ENCODE measurements at regions not wholly inside any gene's neighbourhood (a gene's known extent, or its start where the extent isn't known, plus 50 kb on each side); places are given as distances from the start of the nearest gene placed in this dataset.

- H3K4me3 ChIP-seq (ENCODE audit: low read depth, low read length) = no peak overlapping the region
- no peak for DNase-seq
- in situ Hi-C loops (cut with HindIII; ENCODE audit: low pct_ligation_motif_present, low sequenced_read_pairs) = no loop called here
Measured at GRCh38 chrX:140206657-140207056, 241.3 kb upstream of the CXorf66 start.

GRCh38 chrX:140190441-140191108 lies 225.3 kb upstream of the CXorf66 start:
- Histone ChIP-seq H3K36me3 (replicated peaks) (no peaks in the 10 kb centered on the region), H3K27me3 (replicated peaks) (no peaks in the 10 kb centered on the region), H3K27ac (no peak overlapping the region), H3K4me3 (ENCODE audit: low read depth, low read length) (no peak overlapping the region)
- in situ Hi-C loops (cut with HindIII; ENCODE audit: low pct_ligation_motif_present, low sequenced_read_pairs) = no loop called here
- TF ChIP-seq CTCF (IDR thresholded peaks at IDR 0.05; ENCODE audit: low read depth, low read length, missing control alignments) = no peak
- no peak for DNase-seq

More at GRCh38 chrX:140206657-140207056, 241.3 kb upstream of the CXorf66 start:
- TF ChIP-seq CTCF (IDR thresholded peaks at IDR 0.05; ENCODE audit: low read depth, low read length, missing control alignments) = no peak
- no peak overlapping the region for H3K27ac ChIP-seq
- no peaks in the 10 kb centered on the region for H3K27me3 ChIP-seq (replicated peaks)
- H3K36me3 ChIP-seq (replicated peaks) = no peaks in the 10 kb centered on the region

GRCh38 chrX:140180585-140180984 lies 215.3 kb upstream of the CXorf66 start:
- TF ChIP-seq CTCF (IDR thresholded peaks at IDR 0.05; ENCODE audit: low read depth, low read length, missing control alignments) = no peak
- DNase-seq = peak; percentile 23
- Histone ChIP-seq H3K36me3 (replicated peaks) (no peaks in the 10 kb centered on the region), H3K4me3 (ENCODE audit: low read depth, low read length) (no peak overlapping the region), H3K27me3 (replicated peaks) (no peaks in the 10 kb centered on the region), H3K27ac (no peak overlapping the region)
- in situ Hi-C loops (cut with HindIII; ENCODE audit: low pct_ligation_motif_present, low sequenced_read_pairs) = no loop called here

- Histone ChIP-seq H3K27me3 (replicated peaks) (no peaks in the 10 kb centered on the region), H3K4me3 (ENCODE audit: low read depth, low read length) (no peak overlapping the region), H3K27ac (no peak overlapping the region), H3K36me3 (replicated peaks) (no peaks in the 10 kb centered on the region)
- TF ChIP-seq CTCF (IDR thresholded peaks at IDR 0.05; ENCODE audit: low read depth, low read length, missing control alignments) = no peak
- in situ Hi-C loops (cut with HindIII; ENCODE audit: low pct_ligation_motif_present, low sequenced_read_pairs) = no loop called here
- DNase-seq = no peak
Measured at GRCh38 chrX:140177821-140178220, 212.5 kb upstream of the CXorf66 start.

GRCh38 chrX:140172401-140172800 lies 207.1 kb upstream of the CXorf66 start:
- H3K36me3 ChIP-seq (replicated peaks) = no peaks in the 10 kb centered on the region
- no peak for TF ChIP-seq CTCF (IDR thresholded peaks at IDR 0.05; ENCODE audit: low read depth, low read length, missing control alignments)
- H3K27ac ChIP-seq = no peak overlapping the region
- in situ Hi-C loops (cut with HindIII; ENCODE audit: low pct_ligation_motif_present, low sequenced_read_pairs) = no loop called here
- no peak overlapping the region for H3K4me3 ChIP-seq (ENCODE audit: low read depth, low read length)
- DNase-seq = no peak
- no peaks in the 10 kb centered on the region for H3K27me3 ChIP-seq (replicated peaks)

GRCh38 chrX:140167551-140167950 lies 202.2 kb upstream of the CXorf66 start:
- Histone ChIP-seq H3K27me3 (replicated peaks) (no peaks in the 10 kb centered on the region), H3K4me3 (ENCODE audit: low read depth, low read length) (no peak overlapping the region), H3K27ac (no peak overlapping the region), H3K36me3 (replicated peaks) (no peaks in the 10 kb centered on the region)
- no peak for TF ChIP-seq CTCF (IDR thresholded peaks at IDR 0.05; ENCODE audit: low read depth, low read length, missing control alignments)
- in situ Hi-C loops (cut with HindIII; ENCODE audit: low pct_ligation_motif_present, low sequenced_read_pairs) = no loop called here
- DNase-seq = no peak
